Caco-2 (cell line): ENCODE measurements at regions not wholly inside any gene's neighbourhood (a gene's known extent, or its start where the extent isn't known, plus 50 kb on each side); places are given as distances from the start of the nearest gene placed in this dataset.

Experiments
- BruUV-seq: library from RNA; stranded (reverse); fragments of 400-500 nt; replicated peaks from 2 replicates; lab custom pipeline; 2021; lab: Mats Ljungman, UMichigan
- CTCF ChIA-PET: fragments of 300-600 bp; sonication (Branson Sonifier 250); formaldehyde crosslinking; loops from one replicate; lab custom pipeline; 2022; ENCODE audit warnings: antibody characterized with exemption; lab: Charles Lee
- POLR2A ChIA-PET: fragments of 300-600 bp; sonication (Branson Sonifier 250); formaldehyde crosslinking; loops from one replicate; lab custom pipeline; 2022; ENCODE audit warnings: antibody characterized with exemption; lab: Charles Lee
- DNase-seq, 2 experiments: peaks; one replicate each; pipeline versions ENCODE4 v3.0.0 to v3.0.0-alpha.2; 2020 to 2022
- H3K27me3 ChIP-seq: replicated peaks from 2 replicates; pipeline ENCODE4 v1.6.0; 2011; ENCODE audit warnings: low read length; ENCODE audit not compliant: control insufficient read depth, insufficient read depth
- H3K36me3 ChIP-seq: 2 replicates; pipeline ENCODE4 v1.5.1; 2011; ENCODE audit warnings: low read length; ENCODE audit not compliant: control insufficient read depth, insufficient read depth
- H3K4me1 ChIP-seq: fragments of 250-450 bp; sonication (Bioruptor Pico); 2 replicates; pipeline ENCODE4 v1.5.1; 2020; ENCODE audit warnings: mild to moderate bottlenecking
- H3K4me3 ChIP-seq: 2 replicates; pipeline ENCODE4 v1.5.1; 2011; ENCODE audit warnings: low read depth, mild to moderate bottlenecking, control low read depth, low read length
- H3K9me3 ChIP-seq: fragments of 250-450 bp; sonication (Bioruptor Pico); 2 replicates; pipeline ENCODE4 v1.5.1; 2020; ENCODE audit warnings: mild to moderate bottlenecking, moderate library complexity
- H3K27ac Mint-ChIP-seq: one replicate; pipeline ENCODE4 v1.8.0; 2022; ENCODE audit warnings: mixed read lengths; ENCODE audit not compliant: unreplicated experiment
- H3K27me3 Mint-ChIP-seq: one replicate; pipeline ENCODE4 v1.8.0; 2022; ENCODE audit warnings: mixed read lengths; ENCODE audit not compliant: insufficient read depth, unreplicated experiment
- H3K36me3 Mint-ChIP-seq: one replicate; pipeline ENCODE4 v1.8.0; 2022; ENCODE audit warnings: mild to moderate bottlenecking, mixed read lengths; ENCODE audit not compliant: insufficient read depth, unreplicated experiment
- H3K4me1 Mint-ChIP-seq: one replicate; pipeline ENCODE4 v1.8.0; 2022; ENCODE audit warnings: low read depth, mixed read lengths; ENCODE audit not compliant: unreplicated experiment
- H3K4me3 Mint-ChIP-seq: one replicate; pipeline ENCODE4 v1.8.0; 2022; ENCODE audit warnings: mild to moderate bottlenecking, moderate library complexity, mixed read lengths; ENCODE audit not compliant: unreplicated experiment
- H3K9me3 Mint-ChIP-seq: one replicate; pipeline ENCODE4 v1.8.0; 2022; ENCODE audit warnings: mixed read lengths; ENCODE audit not compliant: unreplicated experiment
- intact Hi-C: fragments of 100-400 bp; cut with micrococcal nuclease; formaldehyde crosslinking; loops from one replicate; pipeline ENCODE4 v1.10.0; 2022; ENCODE audit not compliant: unreplicated experiment
- TF ChIP-seq, protein P1 (sequence below), 2 experiments: fragments of 200-600 bp in 1 of 2; IDR thresholded peaks; 1 replicate in 1 of 2; 2 replicates in 1 of 2; pipeline versions ENCODE4 v1.5.1 to v1.8.0; 2011 to 2022; ENCODE audit warnings: antibody characterized with exemption in 1 of 2, control low read depth in 1 of 2, inconsistent platforms in 1 of 2, low read depth in 1 of 2, low read length in 1 of 2, mild to moderate bottlenecking in 1 of 2, moderate library complexity in 1 of 2; ENCODE audit not compliant: insufficient read depth in 1 of 2, severe bottlenecking in 1 of 2, unreplicated experiment in 1 of 2

- no peaks in the 10 kb centered on the region for H3K27me3 Mint-ChIP-seq
- CTCF ChIA-PET, result no interaction called here
Observed at GRCh38 chr9:91160181-91160580, 201.5 kb downstream of the AUH start.

GRCh38 chr9:91160599-91161464, 200.9 kb downstream of the AUH start:
- H3K9me3 ChIP-seq, result no peaks in the 10 kb centered on the region
- Mint-ChIP-seq H3K4me3 (no peak overlapping the region), H3K9me3 (no peaks in the 10 kb centered on the region), H3K27ac (no peak overlapping the region), H3K27me3 (no peaks in the 10 kb centered on the region), H3K36me3 (no peaks in the 10 kb centered on the region), H3K4me1 (peaks cover 14% of the 10 kb centered on the region)
- CTCF ChIA-PET, result no interaction called here
- no peaks in the 10 kb centered on the region for H3K36me3 ChIP-seq
- DNase-seq, result no peak
- POLR2A ChIA-PET, result no interaction called here
- intact Hi-C loops, result no loop called here
- H3K4me1 ChIP-seq, result peaks cover 10% of the 10 kb centered on the region
- no peaks in the 10 kb centered on the region for H3K27me3 ChIP-seq
- no TSS peak for BruUV-seq
- no peak overlapping the region for H3K4me3 ChIP-seq
- TF ChIP-seq, protein P1, sequence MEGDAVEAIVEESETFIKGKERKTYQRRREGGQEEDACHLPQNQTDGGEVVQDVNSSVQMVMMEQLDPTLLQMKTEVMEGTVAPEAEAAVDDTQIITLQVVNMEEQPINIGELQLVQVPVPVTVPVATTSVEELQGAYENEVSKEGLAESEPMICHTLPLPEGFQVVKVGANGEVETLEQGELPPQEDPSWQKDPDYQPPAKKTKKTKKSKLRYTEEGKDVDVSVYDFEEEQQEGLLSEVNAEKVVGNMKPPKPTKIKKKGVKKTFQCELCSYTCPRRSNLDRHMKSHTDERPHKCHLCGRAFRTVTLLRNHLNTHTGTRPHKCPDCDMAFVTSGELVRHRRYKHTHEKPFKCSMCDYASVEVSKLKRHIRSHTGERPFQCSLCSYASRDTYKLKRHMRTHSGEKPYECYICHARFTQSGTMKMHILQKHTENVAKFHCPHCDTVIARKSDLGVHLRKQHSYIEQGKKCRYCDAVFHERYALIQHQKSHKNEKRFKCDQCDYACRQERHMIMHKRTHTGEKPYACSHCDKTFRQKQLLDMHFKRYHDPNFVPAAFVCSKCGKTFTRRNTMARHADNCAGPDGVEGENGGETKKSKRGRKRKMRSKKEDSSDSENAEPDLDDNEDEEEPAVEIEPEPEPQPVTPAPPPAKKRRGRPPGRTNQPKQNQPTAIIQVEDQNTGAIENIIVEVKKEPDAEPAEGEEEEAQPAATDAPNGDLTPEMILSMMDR (IDR thresholded peaks at IDR 0.05; ENCODE audit: insufficient read depth in 1 of 2, low read depth in 1 of 2, low read length in 1 of 2, severe bottlenecking in 1 of 2, unreplicated experiment in 1 of 2), result no peak

More at GRCh38 chr9:91160181-91160580, 201.5 kb downstream of the AUH start:
- H3K36me3 Mint-ChIP-seq, result no peaks in the 10 kb centered on the region
- no peak overlapping the region for H3K27ac Mint-ChIP-seq
- H3K4me3 ChIP-seq, result no peak overlapping the region
- TF ChIP-seq, protein P1 (IDR thresholded peaks at IDR 0.05; ENCODE audit: insufficient read depth in 1 of 2, low read depth in 1 of 2, low read length in 1 of 2, severe bottlenecking in 1 of 2, unreplicated experiment in 1 of 2), result no peak
- H3K4me3 Mint-ChIP-seq, result no peak overlapping the region
- no TSS peak for BruUV-seq
- H3K36me3 ChIP-seq, result no peaks in the 10 kb centered on the region
- no peaks in the 10 kb centered on the region for H3K9me3 Mint-ChIP-seq
- no peak for DNase-seq
- peaks cover 9% of the 10 kb centered on the region for H3K4me1 ChIP-seq
- H3K27me3 ChIP-seq, result no peaks in the 10 kb centered on the region
- intact Hi-C loops, result no loop called here
- no peaks in the 10 kb centered on the region for H3K9me3 ChIP-seq
- POLR2A ChIA-PET, result no interaction called here
- H3K4me1 Mint-ChIP-seq, result peaks cover 14% of the 10 kb centered on the region

GRCh38 chr9:91161465-91162300, 200.0 kb downstream of the AUH start:
- POLR2A ChIA-PET, result no interaction called here
- Mint-ChIP-seq H3K4me1 (peaks cover 14% of the 10 kb centered on the region), H3K9me3 (no peaks in the 10 kb centered on the region), H3K27me3 (no peaks in the 10 kb centered on the region), H3K36me3 (no peaks in the 10 kb centered on the region), H3K27ac (no peak overlapping the region), H3K4me3 (no peak overlapping the region)
- no TSS peak for BruUV-seq
- Histone ChIP-seq H3K9me3 (no peaks in the 10 kb centered on the region), H3K27me3 (no peaks in the 10 kb centered on the region), H3K4me1 (peaks cover 10% of the 10 kb centered on the region), H3K4me3 (no peak overlapping the region), H3K36me3 (no peaks in the 10 kb centered on the region)
- DNase-seq, result no peak
- CTCF ChIA-PET, result no interaction called here
- intact Hi-C loops, result no loop called here
- TF ChIP-seq, protein P1 (IDR thresholded peaks at IDR 0.05; ENCODE audit: insufficient read depth in 1 of 2, low read depth in 1 of 2, low read length in 1 of 2, severe bottlenecking in 1 of 2, unreplicated experiment in 1 of 2), result no peak
